Right lung (tissue), 2 donors: ENCODE measurements at regions not wholly inside any gene's neighbourhood (a gene's known extent, or its start where the extent isn't known, plus 50 kb on each side); places are given as distances from the start of the nearest gene placed in this dataset.
"Not testable (repeated sequence)": the region's sequence is repeated elsewhere in the genome, so short reads cannot be mapped to it uniquely, and the experiment has no call there.

Experiments used
- DNase-seq, 2 donors: peaks; one replicate each; pipeline ENCODE4 v3.0.0-alpha.2; 2013

DNA sequence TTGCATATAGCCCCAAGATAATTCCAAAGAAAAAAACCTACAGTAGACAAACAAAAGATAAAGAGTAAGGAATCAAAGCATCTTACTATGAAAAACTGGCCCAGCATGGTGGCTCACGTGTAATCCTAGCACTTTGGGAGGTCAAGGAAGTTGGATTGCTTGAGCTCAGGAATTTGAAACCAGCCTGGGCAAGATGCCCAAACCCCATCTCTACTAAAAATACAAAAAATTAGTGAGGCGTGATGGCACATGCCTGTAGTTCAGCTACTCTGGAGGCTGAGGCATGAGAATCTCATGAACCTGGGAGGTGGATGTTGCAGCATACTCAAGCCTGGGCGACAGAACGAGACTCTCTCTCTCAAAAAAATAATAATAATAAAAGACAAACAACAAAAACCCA is 764.7 kb upstream of the KIF2B start:
- no peak for DNase-seq

- DNase-seq = no peak
Observed at GRCh38 chr17:53046781-53047180, 775.9 kb upstream of the KIF2B start.

DNA sequence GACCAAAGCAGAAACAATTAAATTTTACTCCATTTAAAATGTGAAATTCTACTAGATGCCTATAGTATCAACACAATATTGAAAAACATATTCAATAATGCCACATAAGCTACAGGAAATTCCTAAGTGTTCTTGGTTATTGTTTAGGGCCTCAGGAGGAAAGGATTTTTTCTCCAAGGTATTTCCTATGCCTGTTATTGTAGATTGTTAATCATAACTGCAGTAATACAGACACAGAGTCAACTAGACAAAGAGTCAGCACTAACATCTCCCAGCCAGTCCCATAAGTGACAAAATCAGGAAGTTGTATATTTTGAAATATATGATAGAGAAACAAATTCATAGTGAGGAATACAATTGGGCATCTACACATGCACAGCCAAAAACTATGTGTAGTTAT is 782.7 kb upstream of the KIF2B start:
- DNase-seq = no peak

DNA sequence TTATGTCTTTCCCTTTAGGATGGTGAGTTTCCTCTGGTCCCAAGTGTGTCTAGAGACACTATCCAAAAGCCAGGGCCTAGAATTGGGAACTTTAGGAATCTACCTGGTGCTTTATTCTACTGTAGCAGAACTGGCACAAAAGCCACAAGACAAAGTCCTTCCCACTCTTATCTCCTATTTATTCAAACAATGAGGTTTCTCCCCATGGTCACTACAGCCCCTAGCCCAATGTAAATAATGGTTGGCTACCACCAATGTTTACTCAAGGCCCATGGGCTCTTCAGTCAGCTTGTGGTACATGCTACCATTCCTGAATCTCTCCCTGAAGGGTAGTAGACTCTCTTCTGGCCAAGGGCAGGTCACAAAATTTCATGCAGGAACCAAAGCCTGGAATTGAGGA is 789.4 kb upstream of the KIF2B start:
- no peak for DNase-seq

GRCh38 chr17:53032861-53033271 is 789.9 kb upstream of the KIF2B start:
- peak; percentile 49 to 50 for DNase-seq

DNA sequence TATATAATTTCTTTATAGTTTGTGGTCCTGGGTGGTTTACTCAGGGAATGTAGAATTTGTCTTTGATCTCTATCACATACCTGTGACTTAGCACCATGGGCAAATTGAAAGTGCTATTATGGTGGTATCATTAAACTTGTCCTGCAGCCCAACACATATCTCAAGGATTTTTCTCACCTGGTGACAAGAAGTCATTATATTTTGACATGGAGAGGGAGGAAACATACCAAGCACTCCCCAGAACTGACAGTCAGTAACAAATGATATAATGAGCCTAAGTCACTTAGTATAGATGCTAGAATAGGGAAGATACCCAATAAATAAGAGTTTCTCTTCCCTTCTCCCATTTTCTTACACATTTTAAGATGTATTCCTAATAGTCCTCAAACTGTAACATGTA is 805.5 kb upstream of the KIF2B start:
- DNase-seq = no peak

- no peak for DNase-seq
Observed at GRCh38 chr17:53016085-53016484, 806.6 kb upstream of the KIF2B start.

GRCh38 chr17:53012364-53012763 is 810.4 kb upstream of the KIF2B start:
- DNase-seq = no peak

GRCh38 chr17:53006006-53006405 is 816.7 kb upstream of the KIF2B start:
- DNase-seq = no peak

- no peak for DNase-seq
Observed at GRCh38 chr17:53004902-53005301, 817.8 kb upstream of the KIF2B start.

DNA sequence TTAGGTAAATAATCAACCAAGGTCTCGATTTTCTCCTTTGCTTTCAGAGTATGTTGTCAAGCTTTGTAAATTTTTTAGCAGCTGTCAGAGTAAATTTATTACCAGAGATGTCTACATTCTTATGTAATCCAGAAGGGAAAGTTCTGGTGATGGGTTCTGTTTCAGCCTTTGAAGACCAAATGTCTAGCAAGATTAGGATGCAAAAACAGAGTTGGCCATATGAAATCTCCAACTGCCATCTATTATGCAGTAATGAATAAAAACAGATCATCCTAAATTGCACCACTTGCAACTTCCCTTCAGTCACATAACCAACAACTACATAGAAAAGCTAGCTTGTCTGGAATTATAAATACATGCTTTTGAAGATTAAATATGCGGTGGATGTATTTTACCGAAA is 826.8 kb upstream of the KIF2B start:
- DNase-seq = no peak

DNA sequence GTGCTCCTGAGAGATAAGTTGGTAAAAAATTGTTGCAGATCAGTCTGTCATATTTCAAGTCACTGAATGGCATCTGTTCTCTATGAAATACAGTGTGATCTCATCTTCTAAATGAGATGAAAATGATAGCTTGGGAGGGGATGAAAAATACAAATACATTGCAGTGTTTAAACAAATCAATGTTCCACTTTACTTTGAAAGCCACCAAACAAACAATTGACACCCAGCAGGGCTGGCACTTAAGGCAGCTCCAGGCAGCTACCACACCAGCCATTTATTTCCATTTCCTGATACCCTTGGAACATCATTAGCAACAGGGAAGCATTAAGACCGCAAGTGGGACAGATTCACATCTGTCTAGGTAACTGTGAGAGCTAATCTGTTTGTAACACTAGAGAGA is 827.6 kb upstream of the KIF2B start:
- no peak for DNase-seq

- no peak for DNase-seq
Observed at GRCh38 chr17:52986056-52986662, 827.6 kb upstream of the CA10 start.

DNA sequence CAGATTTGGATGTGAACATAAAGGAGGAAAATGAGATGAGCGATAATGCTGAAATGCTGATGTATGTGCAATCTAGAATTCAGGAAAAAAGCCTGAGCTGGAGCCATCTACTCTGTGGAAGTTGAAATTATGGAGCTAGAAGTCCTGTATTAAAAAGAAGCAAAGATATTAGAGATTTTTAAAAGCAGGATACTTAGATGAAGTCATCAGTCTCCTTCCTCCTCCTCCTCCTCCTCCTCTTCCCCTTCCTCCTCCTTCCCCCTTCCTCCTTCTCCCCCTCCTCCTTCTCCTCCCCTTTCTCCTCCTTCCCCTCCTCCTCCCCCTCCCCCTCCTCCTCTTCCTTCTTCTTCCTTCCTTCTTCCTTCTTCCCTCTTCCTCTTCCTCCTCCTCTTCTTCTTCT is 823.8 kb upstream of the CA10 start:
- no peak for DNase-seq

- DNase-seq = no peak
Observed at GRCh38 chr17:52979921-52980320, 821.4 kb upstream of the CA10 start.

DNA sequence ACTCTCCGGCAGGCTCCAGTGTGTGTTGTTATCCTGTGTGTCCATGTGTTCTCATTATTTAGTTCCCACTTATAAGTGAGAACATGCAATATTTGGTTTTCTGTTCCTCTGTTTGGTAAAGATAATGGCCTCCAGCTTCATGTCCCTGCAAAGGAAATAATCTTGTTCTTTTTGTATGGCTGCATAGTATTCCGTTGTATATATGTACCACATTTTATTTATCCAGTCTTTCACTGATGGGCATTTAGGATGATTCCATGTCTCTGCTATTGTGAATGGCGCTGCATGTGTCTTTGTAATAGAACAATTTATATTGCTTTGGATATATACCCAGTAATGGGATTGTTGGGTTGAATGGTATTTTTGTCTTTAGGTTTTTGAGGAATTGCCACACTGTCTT is 807.3 kb upstream of the CA10 start:
- DNase-seq = no peak

DNA sequence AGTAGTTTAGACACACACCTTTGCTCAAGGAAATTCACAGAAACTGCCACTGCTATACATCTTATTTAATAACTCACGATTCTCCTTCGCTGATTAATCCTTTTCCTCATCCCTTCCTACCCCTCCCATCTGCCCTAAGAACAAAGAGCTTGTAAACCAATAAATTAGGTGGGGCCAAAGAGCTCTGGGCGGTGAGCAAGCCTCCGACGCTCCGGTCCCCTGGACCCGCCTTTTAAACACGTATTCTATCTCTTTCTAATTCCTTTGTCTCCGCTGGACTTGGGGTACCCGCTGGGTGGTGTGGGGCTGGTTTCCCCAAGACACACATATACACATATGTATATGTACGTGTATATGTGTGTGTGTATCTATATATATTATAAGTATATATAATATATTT is 803.2 kb upstream of the CA10 start:
- DNase-seq = not testable (repeated sequence)

- DNase-seq = no peak
Observed at GRCh38 chr17:52957411-52957810, 798.9 kb upstream of the CA10 start.

GRCh38 chr17:52947418-52947817 is 788.9 kb upstream of the CA10 start:
- no peak for DNase-seq

GRCh38 chr17:52938623-52939230 is 780.2 kb upstream of the CA10 start:
- no peak for DNase-seq

DNA sequence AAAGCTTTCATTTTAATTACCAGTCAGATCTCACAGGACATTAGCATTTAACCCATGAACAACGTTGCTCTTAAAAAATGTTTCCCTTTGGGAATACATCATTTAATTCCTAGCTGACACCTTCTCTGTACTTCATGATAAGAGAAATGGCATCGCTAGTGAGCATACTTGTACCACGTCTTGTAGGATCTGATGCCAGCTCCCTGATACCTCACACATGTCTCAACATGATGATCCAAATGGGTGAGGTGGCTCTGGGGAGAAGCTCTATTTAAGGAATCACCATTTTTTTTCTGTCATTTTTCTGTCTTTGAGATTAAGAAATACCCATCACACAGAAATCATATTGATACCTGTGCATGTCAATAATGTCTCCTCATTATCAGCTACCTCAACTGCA is 772.1 kb upstream of the CA10 start:
- no peak for DNase-seq

GRCh38 chr17:52930145-52930544 is 771.6 kb upstream of the CA10 start:
- DNase-seq = no peak

DNA sequence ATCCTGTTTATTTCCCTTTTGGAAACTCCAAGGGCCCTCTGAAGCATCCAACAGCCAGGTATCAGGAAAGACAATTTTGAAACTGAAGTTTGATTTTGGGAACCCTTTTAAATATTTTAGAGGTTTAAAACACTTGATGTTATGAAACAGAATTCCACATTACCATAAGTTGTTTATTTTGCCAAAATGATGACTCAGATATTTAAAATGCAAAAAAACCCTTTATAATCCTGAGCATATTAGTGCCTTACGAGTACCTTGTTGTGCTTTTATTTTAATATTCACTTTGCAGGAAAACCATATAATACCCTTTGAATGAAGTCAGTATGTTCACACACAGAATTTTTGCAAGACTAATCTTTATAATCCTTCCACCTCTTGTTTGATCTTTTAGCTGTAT is 765.1 kb upstream of the CA10 start:
- DNase-seq = no peak

GRCh38 chr17:52899235-52899634 is 740.7 kb upstream of the CA10 start:
- DNase-seq = no peak
